Left kidney (tissue), 1 donor: ENCODE measurements at regions not wholly inside any gene's neighbourhood (a gene's known extent, or its start where the extent isn't known, plus 50 kb on each side); places are given as distances from the start of the nearest gene placed in this dataset.

ENCODE experiments used
- DNase-seq: peaks from one replicate; pipeline ENCODE4 v3.0.0-alpha.2; 2013

DNA sequence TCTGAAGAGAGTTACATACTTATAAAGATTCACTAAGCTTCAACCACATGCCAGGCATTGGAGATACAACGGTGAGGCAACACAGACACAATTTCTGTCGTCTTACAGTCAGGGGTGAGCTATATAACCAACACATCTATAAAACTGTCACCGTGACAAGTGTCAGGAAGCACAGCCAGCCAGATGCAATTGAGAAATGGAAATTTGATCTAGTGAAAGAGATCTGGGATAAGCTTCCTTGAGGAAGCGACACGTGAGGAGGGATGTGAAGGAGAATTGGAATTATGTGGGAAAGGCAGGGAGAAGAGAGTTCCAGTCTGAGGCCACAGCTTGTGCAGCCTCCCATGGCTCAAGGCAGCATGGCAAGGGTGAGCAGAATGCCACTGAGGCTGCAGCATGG is 50.9 kb upstream of the ZNF354B start:
- DNase-seq = peak; percentile 40

DNA sequence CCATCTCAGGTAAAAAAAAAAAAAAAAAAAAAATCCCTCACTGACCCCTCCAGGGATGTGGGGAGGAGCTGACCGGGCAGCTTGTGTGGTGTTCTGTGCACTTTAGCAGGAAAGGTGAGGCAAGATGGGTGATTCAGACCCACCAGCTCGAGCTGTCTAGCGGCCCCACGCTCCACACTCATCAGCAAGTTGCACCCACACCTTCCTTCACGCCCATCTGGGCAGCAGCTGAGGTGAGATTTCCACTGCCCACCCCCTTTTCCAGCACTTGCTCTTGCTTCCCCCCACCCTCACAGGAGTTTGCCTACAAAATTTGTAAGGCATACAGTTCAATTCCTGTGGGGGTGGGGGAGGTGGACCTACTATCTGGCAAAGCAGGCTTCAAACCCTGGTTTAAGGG is 58.7 kb upstream of the ZNF354B start:
- DNase-seq = no peak

DNA sequence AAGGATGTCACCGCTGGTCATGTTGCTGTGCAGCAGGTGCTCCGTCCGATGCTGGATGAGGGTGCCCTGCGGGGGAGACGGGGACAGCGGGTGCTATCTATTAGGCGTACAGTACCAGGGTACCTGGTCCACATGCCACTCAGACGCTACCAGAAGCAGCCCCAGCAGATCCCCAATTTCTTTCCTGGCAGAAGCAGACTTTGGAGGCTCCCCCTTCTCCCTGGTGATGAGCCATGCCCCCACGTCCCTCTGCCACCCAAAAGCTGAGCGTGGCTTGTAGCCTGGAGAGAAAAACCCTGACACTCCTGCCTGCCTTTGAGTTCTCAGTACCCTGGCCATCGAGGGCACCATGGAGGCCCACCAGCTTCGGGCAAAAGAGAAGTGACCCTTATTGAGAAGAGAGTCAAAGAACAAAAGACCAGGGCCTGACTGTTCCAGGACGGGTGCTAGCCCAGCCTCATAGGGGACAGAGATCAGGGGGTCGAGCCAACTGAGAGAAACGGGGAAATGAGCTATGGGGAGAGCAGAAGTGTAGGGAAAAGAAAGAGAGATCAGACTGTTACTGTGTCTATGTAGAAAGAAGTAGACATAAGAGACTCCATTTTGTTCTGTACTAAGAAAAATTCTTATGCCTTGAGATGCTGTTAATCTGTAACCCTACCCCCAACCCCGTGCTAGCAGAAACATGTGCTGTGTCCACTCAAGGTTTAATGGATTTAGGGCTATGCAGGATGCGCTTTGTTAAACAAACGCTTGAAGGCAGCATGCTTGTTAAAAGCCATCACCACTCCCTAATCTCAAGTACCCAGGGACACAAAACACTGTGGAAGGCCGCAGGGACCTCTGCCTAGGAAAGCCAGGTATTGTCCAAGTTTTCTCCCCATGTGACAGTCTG is 62.0 kb upstream of the ZNF354B start:
- DNase-seq = no peak

DNA sequence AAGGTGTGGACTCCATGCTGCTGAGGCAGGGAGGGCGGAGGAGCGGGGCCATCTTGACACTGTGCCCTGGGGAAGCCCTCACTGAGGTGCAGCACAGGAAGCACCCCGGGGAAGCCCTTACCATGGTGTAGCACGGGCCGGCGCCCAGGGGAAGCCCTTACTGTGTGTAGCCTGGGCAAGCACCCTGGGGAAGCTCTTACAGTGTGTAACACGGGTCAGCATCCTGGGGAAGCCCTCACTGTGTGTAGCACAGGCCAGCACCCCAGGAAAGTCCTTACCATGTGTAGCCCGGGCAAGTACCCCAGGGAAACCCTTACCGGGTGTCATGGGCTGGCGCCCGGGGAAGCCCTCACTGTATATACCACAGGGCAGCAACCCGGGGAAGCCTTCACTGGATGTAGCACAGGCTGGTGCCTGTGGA is 62.6 kb upstream of the ZNF354B start:
- no peak for DNase-seq

DNA sequence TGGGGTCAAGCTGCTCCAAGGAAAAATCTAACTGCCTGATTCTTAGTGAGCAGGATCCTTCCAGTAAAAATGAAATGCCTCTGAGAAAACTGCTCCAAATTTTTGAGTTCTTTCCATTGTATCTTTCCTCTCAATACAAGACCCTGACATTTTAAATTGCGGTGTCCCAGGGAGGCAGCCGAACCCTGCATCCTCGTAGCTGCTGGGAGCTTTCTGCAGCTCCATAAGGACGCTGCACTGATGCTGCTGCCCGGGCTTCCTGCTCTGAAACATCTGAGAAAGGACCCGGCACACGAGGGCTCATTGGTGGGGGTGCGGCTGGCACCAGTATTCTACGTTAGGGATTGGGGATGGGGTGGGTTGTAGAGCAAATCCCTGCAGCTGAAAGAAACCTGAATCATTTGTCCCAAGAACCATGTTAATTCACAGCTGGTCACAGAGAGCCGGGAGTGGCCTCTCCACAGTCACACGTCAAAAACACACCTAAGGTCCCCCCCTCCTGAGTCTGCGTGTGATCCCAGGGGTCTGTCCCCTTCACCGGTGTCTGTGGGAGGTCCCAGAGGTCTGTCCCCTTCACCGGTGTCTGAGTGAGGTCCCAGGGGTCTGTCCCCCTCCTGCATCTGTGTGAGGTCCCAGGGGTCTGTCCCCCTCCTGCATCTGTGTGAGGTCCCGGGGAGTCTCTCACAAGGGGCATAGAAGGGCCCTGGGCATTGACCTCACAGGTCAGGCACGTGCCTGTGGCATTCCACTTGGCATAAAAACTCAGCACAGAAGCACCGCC is 63.4 kb upstream of the ZNF354B start:
- no peak for DNase-seq

DNA sequence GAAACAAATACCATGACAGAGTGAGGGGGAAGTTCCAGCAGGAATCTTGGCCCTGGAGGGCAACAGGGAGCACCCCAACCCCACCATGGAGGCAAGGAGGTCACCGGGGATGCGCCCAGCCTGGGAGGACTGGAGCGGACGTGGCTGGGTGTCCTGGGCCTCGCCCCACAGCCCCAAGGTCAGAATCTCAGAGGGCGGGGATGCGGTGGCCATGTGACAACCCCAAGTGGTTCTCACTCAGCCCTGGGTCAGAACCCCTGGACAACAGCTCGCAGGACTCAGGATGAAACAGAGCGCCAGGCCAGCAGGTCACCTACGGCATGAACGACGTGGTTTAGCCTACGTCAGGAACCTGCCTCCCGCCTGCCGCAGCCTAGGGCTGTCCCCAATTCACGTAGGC is 64.0 kb upstream of the ZNF354A start:
- no peak for DNase-seq

DNA sequence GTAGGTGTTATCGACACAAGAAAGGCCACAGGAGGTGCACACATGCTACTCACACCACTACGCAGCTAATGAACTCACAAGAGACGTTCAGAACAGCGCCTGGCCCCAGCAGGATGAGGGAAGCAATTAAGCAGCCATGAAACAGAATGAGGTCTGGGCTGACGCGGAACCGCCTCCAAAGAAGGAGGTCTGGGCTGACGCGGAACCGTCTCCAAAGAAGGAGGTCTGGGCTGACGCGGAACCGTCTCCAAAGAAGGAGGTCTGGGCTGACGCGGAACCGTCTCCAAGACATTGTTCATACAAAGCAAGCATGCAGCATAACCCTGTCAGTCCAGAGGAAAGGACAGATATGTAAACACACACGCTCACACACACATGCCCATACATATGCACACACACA is 63.2 kb upstream of the ZNF354A start:
- DNase-seq = no peak

DNA sequence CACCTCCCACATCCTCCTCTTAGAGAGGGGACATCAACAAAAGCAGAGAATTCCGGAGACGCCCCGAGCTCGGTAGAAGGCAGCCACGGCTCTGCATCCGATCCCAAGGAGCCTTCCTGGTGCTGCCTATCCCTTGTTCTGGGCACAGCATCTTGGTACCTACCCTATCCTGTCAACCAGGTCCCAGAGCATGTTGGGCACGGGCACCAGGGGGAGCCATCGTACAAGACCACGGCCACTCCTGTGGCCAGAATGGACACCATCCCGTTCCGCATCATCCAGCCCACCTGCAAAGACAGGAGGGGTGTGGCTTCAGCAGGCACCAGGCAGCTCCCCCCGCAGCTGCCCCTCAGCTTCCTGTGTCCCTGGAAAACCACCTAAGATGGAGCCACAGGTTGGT is 62.7 kb upstream of the ZNF354A start:
- no peak for DNase-seq

DNA sequence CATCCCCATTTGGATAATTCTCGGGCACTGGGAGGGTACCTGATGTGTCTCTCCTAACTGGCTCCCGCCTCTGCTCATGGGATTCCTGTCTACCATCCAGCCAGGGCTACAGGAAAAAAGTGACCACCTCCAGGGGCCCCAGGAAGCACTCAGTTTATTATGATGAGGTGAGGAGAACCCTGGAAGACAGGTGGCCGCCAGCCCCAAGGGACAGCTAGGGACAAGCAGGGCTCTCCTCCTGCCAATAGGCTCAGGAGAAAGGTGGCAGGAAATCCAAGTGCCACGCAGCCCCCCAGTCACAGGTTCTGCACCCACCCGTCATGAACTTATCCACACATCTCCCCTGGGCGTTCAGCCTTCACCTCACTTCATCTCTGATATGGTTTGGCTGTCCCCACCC is 61.5 kb upstream of the ZNF354A start:
- no peak for DNase-seq

DNA sequence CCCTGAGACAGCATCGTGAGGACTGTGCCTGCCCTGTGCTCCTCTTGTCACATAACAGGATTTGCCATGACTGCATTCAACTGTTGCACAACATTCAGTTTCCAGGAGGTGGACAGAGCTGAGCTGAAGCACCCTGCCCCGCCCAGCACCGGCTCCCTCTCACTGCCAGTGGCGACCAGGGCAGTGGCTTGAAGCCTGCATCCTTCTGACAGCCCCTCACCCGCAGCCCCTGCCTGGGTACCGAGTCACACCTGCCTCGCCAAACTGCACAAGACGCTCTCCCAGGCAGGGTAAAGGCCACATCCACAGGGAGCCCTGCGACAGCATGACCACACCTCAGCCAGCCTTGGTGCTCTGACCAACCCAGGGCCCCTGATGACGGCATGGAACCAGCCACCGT is 59.9 kb upstream of the ZNF354A start:
- DNase-seq = no peak

DNA sequence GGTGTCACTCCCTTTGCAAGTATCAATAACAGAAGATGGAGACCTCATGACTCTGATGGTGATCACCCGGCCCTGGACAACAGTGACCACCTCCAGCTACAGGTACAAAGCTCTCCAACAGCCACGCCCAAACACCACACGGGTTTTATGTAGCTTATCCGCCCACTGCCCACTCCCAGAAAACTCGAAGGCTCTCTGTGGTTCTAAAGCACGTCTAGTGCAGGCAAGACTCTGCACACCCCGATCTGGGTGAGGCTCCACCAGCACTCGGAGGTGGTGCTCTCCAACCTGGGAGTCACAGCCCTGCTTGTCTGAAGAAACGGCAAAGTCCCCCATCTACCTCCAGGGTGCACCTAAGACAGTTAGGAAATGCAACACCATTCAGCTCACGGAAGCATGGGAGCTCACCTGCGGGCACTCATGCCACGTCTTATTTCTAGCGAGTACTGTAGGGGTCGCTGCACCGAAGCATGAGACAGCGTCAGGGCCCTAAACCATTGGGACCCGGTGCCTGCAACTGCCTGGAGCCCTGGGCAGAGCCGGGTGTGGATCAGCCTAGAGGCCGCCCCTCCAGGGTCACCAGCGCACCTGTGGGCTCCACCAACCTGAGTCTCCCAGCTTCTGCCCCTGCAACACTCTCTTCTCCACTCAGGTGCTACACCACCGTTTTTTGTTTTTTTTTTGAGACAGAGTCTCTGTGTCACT is 58.1 kb upstream of the ZNF354A start:
- DNase-seq = no peak

DNA sequence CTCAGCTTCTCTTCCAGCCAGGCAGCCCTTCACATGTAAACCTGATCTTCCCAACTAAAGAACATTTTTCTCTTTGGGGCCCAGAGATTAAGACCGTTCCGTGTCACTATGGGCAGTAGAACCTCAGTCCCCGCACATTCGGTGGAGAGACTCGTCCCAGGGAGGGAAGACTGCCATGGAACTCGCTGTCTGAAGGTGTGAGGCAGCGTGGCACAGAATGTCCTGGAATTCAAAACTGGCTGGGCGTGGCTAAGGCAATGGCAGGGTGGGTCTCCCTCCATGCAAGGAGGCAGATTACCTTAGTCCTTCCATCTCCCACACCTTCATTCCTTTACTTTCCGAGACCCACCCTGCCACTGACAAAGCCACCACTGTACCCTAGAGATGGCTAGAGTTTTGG is 57.4 kb upstream of the ZNF354A start:
- no peak for DNase-seq

DNA sequence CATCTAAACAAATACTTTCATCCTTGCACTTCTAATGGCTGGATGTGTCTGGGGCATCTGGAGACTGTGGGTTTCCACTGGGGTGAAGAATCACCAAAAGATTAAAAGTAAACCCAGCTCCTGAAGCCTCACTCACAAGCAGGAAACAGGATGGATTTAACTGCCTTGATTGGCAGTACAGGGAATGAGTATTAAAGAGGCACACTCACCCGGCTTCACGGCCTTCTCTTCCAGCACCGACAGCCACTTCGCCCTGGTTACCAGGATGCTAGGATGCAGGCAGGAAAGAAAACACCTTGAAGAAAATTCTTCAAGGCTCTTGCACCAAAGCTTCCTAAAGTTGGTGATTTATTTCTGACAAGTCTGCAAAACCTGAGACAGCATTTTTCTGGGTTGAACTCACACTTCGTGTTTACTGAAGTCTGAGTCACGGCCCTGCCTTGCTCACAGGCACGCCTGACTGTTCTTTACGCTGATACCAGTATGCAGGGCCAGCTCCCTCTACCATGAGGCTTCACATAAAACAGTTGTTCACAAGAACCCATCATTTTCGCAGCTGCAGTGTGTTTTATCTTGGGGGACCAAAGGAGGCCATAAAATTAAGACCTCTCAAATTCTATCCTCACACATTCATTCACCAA is 56.5 kb upstream of the ZNF354A start:
- no peak for DNase-seq

DNA sequence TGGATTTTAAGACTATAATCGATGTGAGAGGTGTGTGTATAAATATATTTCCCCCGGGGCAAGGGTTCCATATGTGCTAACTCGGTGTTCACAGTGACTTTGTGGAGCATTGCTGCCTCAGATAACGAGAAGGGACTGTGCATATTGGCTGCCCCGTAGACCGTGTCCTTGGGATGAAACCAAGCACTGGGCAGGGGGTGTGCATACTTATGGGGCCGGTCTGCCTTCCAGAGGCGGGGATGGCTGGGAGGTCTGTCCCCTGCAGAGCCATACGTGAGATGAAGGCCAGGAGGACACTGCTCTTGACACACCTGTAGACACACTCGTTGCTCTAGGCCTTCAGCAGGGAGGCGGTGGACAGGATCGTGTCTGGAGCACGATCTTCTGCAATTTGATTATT is 56.0 kb upstream of the ZNF354A start:
- DNase-seq = no peak

DNA sequence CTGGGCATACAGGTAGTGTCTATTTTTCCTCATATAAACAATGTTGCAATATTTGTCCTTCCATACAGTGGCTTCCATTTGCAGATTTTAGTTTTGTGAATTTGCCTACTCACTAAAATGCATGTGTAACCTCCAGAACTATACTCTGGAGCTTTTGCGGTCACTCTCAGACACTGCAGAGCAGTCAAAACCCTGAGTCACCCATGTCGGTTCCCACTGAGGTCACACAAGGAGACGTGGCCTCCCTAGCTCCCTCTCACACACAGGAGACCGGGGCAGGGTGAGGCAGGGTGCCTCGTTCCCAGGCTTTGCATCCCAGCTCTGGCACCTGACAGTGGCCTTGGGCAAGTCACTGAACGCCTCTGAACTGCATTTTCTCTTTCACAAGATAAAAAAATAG is 55.5 kb upstream of the ZNF354A start:
- no peak for DNase-seq

DNA sequence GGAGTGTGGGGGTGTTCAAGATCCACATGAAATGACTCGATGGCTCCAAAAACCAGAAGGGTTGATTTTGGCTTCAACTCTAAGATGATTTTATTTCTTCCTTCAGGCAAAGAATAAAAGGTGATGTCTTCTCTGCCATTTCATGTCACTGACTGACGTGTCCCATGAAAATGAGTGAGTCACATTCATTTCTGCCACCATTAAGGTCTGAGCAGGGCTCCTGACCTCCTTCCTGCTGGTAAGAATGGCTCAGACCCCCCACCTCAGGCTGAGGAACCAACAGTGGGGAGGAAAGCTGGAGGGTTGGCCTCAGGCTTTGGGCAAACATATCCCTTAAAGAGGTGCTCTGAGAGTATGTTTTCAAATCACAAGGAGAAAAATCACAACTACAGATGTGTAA is 53.9 kb upstream of the ZNF354A start:
- DNase-seq = no peak

DNA sequence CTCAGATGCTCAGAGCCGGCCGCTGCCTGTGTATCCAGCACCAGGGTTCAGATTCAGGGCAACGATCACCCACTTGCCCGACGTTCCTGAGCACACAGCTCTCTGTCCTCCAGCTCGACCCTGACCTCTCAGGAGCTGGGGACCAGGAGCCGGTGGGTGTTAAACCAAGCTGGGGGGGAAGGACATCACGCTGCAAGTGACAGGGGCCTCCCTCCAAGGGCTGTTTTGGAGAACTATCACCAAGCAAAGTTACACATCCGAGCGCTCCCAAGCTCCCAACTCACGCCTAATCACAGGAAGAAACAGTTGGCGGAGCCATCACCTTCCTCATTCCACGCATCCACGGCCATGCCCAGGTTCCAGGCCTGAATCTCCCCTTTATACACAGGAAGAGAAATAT is 51.5 kb upstream of the ZNF354A start:
- no peak for DNase-seq

DNA sequence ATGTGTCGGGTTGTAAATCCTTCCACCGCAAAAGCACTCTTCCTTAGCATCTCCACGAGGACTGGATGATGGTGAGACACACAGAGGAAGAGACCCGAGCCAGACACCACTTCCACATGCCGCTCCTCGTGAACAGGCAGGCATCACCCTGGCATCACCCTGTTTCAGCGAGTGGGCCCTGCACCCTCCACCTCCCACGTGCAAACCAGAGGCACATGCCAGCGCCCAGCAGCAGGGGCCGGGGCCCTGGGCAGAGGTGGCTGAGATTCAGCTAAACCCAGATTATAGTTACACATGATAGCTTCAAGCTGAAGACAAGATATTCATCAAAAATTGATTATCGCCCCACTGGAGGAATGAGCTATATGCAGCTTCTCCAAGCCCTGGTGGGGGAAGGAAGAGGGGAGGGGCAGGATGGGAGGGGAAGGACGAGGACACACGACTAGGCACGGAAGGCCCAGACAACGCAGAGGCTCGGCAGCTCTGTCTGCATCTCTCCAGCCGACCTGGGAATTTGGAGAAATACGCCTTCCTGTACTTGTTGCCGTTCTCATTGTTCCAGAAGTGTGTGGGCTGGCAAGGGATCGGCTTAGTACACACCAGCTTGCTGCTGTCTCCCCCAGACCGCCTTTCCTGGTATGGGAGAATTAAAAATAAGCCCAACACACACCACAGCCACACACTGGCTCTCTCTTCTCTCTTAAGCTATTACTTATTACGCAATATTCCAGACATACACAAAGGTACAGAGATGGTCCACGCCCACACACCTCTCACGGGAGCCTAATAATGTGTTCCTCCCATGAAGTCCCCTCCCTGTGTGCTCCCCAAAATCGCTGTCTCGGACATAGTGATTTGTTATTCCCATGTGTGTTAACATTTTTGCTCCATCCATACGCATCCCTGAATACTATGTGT is 50.4 kb upstream of the ZNF354A start:
- DNase-seq = no peak
